Panc1 (cell line): ENCODE measurements at regions not wholly inside any gene's neighbourhood (a gene's known extent, or its start where the extent isn't known, plus 50 kb on each side); places are given as distances from the start of the nearest gene placed in this dataset.

ENCODE experiments used
- CTCF ChIP-seq: fragments of 450-650 bp; IDR thresholded peaks from 2 replicates; pipeline ENCODE4 v1.5.1; 2017; ENCODE audit warnings: mild to moderate bottlenecking
- POLR2AphosphoS5 ChIP-seq: IDR thresholded peaks from 2 replicates; pipeline ENCODE4 v1.6.1; 2012; ENCODE audit warnings: mild to moderate bottlenecking, low read depth, low read length, moderate library complexity
- REST ChIP-seq, 2 experiments: IDR thresholded peaks; 2 replicates each; pipeline ENCODE4 v1.6.1; 2011 to 2012; ENCODE audit warnings: low read depth in 2 of 2, control low read depth in 1 of 2, low read length in 1 of 2, mild to moderate bottlenecking in 1 of 2, moderate library complexity in 1 of 2; ENCODE audit not compliant: insufficient read depth in 1 of 2
- SIN3A ChIP-seq: IDR thresholded peaks from 2 replicates; pipeline ENCODE4 v1.6.1; 2012; ENCODE audit warnings: low read depth, mild to moderate bottlenecking, low read length, moderate library complexity, borderline replicate concordance; ENCODE audit not compliant: insufficient read depth
- TCF7L2 ChIP-seq: IDR thresholded peaks from 2 replicates; pipeline ENCODE4 v1.6.1; 2011; ENCODE audit warnings: mild to moderate bottlenecking, low read depth, low read length, inconsistent platforms

- TF ChIP-seq CTCF (no peak), POLR2AphosphoS5 (no peak), REST (IDR thresholded peaks at IDR 0.05; ENCODE audit: insufficient read depth in 1 of 2, low read depth in 2 of 2, low read length in 1 of 2) (no peak), TCF7L2 (no peak), SIN3A (no peak)
Observed at GRCh38 chr5:42927730-42928129, 112.4 kb downstream of the ANXA2R start.
